ENCODE measurements at regions not wholly inside any gene's neighbourhood (a gene's known extent, or its start where the extent isn't known, plus 50 kb on each side); places are given as distances from the start of the nearest gene placed in this dataset.

DNA sequence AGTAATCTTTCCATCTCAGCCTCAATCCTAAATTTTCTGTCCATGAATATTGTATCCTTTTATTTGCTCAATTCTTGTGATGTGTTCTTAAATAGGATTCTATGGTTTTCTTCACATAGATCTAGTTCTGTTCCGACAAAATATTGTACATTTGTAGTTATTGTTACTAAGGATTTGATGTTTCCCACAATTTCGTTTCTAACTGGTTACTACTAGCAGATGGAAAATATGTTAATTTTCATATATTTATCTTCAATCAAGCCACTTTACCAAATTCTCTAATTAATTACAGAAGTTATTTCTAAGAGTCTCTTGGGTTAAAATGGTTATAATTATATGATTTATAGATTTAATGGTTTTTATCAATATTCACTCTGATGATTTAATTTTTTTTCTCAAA is 60.3 kb downstream of the SEC61B start:
- DNase-seq = no peak

DNA sequence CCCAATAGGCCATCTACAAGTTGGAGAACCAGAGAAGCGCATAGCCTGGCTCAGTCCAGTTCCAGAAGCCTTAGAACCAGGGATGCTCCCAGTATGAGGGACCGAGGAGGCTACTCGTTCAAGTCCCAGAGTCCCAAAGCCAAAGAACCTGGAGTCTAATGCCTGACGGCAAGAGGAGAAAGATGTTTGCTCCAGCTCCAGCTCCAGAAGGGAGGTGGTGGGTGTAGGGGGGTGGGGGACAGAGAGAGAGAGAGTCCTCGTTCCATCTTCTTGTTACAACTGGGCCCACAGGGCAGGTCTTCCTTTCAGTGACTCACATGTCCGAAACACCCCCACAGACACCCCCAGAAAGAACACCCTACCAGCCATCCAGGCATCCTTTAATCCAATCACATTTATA is 63.9 kb downstream of the SEC61B start:
- DNase-seq = no peak

DNA sequence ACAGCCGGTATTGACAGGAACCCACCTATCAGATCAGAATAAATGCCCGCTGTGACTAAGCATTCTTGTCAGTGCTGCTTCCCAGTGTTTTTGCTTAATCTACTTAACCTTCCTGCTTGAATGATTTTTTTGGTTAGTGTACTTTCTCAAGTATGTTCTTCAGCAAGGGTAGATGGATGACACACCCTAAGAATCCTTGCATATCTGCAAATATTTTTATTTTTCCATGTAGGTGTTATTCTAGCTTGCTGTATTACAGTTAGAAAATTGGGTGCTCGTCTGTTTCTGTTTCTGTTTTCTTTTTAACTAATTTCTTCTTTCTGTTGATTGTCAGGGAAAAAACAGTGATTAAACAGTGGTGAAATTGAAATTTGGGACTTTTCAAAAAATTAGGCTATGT is 64.5 kb downstream of the SEC61B start:
- no peak for DNase-seq

DNA sequence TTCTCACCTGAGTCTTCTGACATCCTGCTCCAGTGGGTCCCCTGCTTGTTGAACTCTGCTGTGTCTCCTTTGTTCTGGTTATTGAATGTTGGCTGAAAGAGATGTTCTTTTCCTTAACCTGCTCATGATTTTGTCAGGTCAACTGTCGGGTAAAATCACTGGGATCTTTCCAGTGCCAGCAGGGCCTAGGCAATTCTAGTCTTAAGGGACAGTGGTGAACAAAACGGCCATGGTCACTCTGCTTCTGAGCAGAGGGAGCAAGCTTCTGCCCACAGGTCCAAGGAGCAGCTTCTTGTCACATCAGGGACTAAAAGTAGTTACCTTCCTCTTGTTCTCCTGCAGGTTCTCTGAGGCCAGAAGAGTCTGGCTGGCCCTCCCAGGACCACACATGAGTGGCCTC is 65.6 kb downstream of the SEC61B start:
- no peak for DNase-seq

DNA sequence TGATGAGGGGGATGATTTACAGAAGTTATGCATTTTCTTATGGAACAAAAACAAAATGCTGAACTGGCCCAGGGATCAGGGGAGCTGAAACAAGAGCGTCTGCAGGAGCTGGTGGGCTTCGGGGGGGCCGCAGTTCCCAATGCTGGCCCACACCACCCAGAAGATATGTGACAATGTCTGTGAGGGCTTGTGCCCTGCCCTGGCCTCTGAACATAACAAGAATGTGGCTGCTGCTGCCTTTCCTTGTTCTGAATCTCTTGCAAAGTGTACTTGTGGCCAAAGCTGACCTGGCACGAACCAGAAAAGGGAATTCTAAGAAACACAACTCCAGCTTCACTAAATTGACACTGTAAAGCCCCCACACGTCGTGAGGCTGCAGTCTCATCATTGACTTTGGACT is 66.7 kb downstream of the SEC61B start:
- no peak for DNase-seq

DNA sequence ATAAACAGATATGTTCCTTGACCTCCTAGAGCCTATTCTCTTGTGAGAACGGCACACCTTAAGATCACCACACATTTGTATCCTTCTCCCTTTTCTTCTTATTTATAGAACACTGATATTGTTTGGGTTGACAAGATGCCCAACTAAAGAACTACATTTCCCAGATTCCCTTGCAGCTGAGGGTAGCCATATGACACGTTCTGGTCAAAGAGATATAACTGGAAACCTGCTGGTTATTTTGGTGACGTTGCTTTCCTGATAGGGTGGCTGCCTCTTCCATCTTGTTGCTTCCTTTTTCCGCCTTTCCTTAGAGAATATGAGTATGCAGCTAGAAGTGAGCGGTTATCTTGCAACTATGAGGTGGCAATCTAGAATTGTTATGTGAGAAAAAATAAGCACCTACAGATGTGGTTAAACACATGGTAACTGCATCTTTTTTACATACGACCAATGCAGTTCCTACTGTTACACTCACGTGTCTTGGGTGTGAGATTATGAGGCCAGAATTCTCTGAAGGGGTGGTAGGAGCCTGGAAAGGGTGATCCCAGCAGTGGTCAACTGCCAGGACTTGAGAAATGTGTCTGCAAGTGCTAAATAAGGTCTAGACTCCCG is 72.9 kb downstream of the SEC61B start:
- no peak for DNase-seq

DNA sequence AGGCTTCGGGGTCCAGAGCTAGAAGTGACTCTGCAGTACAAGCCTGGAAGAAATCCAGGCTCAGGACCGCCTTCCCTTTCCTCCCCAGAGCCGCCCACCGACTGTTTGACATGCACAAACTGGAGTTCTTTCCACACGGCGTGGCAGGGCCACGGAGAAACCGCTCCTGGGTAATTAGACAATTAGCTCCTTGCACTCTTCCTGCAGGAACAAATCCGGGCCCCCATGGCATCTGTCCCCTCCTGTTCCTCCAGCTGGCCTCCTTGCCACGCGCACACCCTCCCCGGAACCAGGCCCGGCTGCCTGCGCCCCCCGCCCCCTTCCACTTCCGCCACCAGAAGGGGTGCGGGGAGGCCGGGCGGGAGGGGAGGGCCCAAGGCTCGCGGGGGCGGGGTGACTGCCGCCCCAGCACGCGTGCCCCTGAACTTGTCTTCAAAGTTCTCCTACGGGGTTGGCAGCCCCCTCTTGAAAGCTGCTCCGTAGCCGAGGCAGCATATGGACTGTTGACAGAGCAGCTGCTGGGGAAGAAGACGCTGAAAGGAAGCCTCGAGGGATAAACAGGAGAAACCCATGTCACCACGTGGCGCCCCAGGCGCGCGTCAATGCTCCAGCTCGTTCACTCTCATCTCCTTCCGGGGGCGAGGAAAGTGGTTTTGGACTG is 74.3 kb downstream of the SEC61B start:
- DNase-seq = no peak

DNA sequence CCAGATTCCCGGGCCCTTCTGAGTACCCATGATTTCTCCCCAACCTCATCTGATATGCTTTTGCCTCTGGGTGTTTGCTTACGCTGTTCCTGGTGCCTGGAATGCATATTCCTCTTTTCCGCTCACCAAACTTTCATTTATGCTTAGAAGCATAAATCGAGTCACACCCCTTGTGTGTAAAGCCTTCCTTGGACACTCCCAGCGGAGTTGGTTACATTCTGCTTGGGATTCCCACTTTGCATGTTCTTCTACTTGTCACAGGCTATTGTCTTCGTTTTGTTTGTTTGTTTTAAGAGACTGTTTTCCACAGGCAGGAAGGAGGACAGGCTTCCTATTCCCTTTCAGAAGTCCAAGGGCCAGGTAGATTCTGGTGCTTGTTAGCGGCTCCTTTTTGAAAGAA is 76.5 kb downstream of the SEC61B start:
- no peak for DNase-seq

DNA sequence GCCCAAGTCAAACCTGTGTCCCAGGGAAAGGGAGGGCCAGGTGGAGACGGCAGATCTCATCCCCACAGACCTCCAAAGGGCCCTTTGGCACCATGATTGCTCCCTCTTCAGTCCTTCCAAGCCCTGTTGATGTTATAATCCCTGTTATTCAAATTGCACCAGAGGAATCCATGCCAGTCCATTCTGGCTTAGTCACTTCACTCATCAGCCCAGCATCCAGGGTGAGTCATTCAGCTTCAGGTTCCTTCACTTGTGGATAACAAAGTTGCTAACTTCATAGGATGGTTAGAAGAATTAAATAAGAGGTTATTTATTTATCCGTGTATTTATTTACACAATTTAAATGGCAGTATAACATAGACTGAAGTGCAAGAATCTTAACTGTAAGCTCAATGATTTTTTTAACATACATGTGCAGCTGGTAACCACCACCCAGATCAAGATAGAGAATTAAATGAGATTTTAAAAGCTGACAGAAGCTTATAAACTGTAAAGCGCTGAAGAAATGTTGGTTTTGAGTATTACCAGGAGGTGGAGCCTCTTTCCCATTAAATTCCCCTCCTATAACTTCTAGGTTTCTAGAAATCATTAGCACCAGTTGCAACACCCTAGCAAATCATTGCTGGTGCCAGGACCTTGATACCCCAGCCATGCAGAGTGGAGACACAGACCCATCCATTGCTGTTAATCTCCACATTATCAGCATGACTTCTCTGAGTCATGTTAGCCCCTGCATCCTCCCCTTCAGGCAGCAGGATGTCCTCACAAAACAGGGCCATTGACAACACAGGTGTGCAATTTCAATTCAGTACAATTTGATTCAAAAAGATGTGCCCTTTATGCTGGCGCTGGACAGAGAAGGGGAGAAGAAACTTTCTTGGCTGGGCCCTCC is 77.4 kb downstream of the SEC61B start:
- no peak for DNase-seq

DNA sequence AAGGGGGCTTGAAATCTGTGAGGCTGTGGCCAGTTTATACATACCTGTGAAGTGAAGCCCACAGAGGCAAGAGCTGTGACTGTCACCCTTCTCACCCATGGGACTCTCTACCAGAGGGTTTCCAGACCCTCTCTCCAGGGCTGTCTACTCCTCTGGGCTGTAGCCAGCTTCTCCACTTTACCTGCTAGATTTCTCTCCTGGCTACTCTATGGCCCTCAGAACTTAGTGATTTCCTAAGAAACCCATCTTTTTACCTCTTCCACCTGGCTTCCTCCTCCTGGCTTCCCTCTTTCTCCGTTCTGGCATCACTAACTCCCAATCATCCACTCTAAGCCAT is 78.0 kb downstream of the SEC61B start:
- DNase-seq = no peak

DNA sequence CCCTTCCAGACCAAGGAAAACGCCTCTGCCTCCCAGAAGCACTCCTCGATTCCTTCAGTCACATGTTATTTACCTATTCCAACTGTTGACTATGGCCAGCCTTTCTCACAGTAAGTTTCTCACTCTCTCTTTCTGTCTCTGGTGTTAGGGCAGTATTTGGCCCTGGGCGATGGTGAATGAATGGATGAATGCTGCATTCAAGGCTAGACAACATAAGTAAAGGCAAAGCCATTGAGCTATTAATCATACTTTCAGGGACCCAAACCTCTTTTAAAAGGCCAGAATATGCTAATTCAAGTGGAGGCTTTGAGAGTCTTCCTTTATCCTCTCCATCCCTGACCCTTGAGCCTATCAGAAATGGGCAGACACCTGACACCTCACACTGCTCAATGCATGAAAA is 78.5 kb downstream of the SEC61B start:
- DNase-seq = no peak

DNA sequence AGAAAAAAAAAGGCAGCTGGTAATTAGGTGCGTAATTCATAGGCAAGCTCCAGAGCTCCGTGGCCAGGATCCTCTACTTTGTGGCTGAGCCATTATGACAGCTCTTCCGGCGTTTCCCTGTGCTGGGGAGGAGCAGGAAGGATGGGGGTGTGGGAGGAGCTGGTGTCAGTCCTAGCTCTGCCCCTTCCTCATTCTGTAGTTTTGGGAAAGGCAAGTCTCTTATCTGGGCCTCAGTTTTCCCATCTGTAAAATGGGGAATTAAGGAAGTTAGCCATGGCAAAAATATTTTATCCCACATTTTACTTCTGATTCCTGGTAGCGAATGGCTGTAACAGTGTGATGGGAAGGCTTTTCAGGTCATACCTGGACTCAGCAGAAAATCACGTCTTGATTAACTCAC is 81.1 kb downstream of the SEC61B start:
- no peak for DNase-seq

DNA sequence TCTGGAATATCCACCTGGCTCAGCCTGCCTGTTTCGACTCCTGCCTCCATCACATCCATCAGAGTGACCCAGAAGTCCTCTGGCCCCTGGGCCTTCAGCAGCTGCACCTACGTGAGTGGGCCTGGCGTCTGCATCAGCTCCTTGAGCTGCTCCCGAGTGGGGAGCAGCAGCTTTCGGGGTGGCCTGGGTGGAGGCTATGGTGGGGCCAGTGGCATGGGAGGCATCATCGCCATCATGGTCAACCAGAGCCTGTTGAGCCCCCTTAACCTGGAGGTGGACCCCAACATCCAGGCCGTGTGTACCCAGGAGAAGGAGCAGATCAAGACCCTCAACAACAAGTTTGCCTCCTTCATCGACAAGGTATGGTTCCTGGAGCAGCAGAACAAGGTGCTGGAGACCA is 83.0 kb downstream of the SEC61B start:
- no peak for DNase-seq

DNA sequence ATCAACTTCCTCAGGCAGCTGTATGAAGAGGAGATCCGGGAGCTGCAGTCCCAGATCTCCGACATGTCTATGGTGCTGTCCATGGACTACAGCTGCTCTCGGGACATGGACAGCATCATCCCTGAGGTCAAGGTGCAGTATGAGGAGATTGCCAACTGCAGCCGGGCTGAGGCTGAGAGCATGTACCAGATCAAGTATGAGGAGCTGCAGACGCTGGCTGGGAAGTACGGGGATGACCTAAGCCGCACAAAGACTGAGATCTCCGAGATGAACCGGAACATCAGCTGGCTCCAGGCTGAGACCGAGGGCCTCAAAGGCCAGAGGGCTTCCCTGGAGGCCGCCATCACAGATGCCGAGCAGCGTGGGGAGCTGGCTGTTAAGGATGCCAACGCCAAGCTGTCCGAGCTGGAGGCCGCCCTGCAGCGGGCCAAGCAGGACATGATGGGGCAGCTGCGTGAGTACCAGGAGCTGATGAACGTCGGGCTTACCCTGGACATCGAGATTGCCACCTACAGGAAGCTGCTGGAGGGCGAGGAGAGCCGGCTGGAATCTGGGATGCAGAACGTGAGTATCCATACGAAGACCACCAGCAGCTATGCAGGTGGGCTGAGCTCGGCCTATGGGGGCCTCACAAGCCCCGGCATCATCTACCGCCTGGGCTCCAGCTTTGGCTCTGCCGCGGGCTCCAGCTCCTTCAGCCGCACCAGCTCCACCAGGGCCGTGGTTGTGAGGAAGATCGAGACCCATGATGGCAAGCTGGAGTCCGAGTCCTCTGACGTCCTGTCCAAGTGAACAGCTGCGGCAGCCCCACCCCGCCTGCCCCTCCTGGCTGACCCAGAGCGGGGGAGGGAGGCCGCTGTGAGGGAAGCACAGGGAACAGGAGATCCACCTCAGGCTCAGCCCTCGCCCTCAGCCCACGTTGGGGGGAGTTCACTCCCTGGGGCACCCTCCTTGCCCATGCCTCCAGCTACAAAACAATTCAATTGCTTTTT is 84.0 kb downstream of the SEC61B start:
- DNase-seq = no peak

DNA sequence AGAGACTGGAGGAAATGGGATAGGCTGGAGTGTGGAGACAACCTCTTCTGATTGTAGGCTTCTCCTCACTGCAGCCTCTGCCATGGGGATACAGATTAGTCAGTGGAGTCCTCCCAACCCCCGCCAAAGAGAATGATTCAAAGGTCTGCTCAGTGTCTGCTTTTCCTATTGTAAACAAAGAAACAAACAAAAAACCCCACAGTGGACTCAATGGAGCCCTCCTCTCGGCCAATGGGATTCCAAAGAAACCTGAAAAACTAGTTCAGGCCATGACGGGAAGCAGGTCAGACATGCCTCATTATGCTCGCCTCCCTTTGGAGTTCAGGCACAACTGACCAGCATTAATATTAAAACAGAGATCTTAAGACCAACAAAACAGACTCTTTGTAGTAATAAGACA is 85.8 kb downstream of the SEC61B start:
- no peak for DNase-seq

DNA sequence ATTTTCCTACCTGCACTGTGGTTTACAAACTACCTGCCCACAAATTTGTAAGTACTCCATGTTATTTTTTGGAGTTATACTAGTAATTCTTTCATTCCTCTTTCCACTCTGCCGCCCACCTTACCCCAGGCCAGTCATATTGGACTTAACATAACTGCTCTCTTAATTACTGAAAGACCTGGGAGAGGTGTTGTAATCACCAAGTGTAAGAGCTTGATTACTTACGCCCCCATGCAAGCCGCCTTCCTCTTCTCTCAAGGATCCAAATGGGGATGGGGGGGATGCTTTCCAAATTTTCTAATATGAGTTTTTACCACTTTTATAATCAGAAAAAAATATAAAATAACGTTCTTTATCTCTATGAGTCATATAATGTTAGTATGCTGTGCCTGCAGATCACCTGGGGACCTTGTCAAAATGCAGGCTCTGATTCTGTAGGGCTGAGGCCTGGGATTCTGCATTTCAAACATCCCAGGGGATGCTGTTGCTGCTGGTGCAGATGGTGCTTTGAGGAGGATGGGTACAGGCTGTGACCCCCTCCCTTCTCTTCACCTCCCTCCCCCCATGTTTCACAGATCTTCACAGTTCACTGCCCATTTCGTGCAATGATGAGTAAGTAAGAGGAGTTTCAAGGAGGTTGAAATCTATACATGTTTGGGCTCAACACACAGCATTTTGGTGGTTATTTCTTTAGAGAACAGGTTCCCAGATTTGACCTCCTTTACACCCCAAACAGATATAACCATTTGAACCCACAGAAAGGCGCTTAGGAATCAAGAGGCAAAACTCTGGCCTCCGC is 87.3 kb downstream of the SEC61B start:
- no peak for DNase-seq

DNA sequence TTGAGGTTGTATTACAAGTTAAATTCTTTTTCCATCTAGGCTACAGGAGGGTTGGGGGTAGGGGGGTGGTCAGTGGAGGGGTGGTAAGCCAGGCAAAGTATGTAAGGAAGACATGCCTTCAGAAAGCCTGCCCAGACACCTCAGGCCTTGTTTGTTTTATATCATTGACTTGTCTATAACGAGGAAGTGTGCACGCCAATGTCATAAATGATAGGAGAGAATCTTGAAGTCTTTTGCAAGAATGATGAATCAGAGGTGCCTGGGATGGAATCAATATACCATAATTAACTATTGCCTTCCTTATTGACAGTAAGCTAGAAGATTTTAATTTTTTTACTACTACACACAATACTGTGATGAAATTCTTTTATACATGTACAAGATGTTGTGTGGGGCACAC is 90.7 kb downstream of the SEC61B start:
- DNase-seq = no peak

DNA sequence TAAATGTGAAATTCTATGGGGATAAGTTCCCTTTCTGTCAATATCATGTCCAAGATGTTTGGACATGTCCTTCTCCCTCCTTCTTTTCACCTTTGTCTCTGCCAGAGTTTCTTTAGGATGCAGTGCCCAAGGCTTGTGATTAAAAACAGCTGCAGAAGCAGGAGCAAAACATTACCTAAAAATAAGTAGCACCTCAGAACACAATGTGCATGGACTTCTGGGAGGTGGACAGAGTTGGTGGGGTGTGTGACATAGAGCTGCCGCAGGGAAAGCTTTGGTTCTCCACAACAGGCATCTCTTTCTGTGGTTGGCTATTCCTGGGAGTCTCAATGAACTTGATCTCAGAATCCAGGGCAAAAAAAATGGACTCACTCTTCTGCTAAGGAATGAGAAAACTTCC is 97.0 kb downstream of the SEC61B start:
- DNase-seq = no peak

DNA sequence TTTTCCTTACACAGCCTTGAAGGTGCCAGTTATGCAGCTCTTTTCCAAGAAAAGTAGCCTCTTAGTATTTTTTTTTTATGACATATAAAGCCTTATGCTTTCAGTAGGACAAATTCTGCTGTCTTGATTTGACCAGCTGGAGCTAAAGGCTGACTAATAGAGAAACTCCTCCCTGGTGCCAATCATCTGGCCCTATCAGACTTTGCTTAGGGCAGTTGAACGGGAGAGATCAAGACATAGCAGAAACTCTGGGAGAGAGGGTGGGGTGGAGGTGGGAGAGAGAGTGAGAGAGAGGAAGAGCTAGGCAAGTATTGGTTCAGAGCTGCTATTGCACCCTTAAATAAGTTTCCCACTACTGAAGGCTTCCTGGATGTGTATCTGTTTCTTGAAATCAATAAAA is 100.2 kb downstream of the SEC61B start:
- no peak for DNase-seq

DNA sequence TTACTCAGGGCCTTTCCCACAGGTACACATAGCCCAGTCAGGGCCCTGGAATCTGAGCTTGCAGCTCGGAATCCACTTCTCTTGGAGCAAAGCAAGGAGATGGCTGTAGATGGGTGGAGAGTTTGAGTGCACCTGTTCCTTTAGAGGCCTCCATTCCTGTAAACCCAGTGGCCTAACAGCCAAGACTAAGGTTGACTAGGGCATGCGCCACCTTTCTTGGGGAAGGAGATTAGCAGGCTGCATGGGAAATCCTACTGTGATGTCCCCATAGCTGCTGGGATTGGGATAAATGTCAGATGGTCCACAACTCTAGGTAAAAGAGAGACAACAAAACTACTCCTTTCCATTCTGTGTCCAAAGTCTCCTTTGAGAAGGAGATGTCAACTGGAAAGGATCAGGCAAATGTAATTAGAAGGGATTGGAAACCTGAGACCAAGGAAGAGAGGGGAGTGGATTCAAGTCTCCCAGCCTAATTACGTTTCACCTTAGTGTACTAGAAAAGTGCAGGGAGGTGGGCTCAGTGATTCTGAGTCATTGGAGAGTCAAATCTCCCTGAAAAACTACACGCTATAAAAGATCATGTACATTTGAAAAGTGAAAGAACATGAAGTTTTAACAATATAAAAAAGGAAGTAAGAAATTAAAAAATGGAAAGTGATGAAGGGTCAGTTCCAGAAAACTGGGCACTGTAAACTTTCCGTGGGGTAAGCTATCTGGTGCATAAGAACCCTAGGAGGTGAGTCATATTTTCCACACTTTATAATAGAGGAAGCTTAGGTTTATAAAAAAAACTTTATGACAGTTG is 104.2 kb downstream of the SEC61B start:
- DNase-seq = no peak

DNA sequence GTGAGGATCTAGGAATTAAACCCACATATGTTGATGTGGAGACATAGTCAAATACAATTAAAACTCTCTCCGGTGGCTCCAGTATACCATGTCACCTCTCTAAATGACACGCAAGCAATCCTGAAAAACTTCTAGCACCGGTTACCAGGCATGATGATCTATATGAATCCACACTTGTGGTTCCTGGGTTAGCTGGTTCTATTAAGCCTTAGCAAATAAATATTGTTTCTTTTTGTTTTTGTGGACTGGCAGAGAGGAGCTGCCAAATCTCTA is 104.8 kb downstream of the SEC61B start:
- no peak for DNase-seq

DNA sequence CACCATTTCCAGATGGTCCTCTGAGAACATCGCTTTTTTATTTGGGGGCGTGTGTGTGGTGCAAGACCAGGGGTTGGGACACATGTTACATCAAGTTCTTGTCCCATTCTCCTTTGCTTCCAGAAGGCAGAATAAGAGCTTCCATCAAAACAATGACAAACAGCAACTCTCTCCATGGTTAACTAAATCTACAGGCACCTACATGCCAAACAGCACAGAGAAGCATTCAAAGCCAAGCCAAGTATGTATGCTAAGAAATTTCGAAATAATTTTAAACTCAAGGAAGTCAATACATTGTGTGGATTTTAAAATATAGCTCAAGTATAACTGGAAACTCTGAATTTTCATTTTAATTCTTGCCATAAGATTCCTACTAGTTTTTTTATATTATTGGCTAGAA is 105.6 kb downstream of the SEC61B start:
- no peak for DNase-seq
